Epidermal melanocyte (primary cell): ENCODE measurements at regions not wholly inside any gene's neighbourhood (a gene's known extent, or its start where the extent isn't known, plus 50 kb on each side); places are given as distances from the start of the nearest gene placed in this dataset.

Source experiments
- DNase-seq: peaks from one replicate; pipeline ENCODE4 v3.0.0; 2011; ENCODE audit warnings: low spot score; ENCODE audit not compliant: insufficient read length

DNA sequence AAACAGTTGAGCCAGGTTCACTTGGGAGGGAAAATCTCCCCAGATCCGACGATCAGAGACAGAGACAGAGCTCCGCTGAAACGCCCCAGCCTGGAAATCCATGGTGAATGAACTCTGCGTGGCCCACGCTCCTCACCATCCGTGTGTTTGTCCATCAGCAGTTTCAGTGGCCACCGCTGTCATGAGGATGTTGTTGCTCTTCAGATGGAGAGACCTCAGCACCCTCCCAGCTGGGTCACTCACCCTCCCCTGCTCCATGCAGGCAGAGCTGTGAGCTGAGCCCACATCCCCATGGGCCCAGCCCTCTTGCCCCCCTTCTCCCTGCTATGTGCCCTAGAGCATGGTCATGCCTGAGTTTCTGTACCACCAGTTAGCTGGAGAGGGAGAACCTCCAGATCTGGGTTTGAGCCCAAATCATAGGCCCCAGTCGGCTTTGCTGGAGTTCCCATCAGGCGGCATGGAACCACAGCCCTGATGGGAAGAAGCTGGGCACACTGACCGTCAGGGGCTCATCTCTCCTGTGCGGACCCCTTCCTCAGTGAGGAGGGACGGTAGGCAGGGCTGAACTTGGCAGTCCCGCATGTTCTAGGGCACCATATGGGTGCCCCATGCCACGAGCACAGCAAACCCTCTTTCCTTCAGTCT lies 154.4 kb upstream of the COL5A1 start:
- DNase-seq, result no peak

GRCh38 chr9:134488331-134489280 lies 153.0 kb upstream of the COL5A1 start:
- DNase-seq, result peak; percentile 29

DNA sequence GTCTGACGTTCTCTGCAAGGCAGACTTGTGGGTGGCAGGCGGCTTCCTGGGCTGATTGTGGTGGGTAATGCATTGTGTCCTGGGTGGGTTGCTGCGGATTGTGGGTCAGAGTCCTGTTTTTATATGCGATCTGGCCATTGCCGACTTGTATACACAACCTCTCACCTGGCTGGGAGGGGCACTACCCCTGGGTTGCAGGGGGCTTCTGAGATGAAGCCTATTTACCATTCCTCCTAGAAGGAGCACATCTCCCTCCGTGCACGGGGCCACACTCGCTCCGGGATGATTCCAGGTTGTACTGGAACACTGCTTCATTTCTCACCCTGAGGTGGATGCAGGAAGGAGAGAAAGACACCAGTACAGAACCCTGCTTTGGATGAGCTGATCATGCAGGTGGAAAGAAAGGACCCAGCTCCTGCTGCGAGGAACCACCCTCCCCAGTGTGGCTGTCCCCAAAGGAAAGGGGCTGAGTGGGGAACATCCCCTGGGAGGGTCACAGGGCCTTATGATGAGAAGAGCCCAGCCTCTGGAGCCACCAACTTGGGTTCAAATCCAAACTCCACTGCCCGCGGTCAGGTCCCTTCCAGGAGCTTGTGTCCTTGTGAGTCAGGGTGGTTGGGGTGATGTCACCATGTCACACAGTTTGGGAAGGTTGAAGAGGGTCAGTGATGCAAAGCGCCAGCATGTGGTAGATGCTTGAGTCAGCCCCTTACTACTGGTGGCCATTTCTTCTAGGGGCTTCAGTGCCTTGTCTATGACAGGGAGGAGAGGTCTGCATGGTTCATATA lies 151.8 kb upstream of the COL5A1 start:
- no peak for DNase-seq

DNA sequence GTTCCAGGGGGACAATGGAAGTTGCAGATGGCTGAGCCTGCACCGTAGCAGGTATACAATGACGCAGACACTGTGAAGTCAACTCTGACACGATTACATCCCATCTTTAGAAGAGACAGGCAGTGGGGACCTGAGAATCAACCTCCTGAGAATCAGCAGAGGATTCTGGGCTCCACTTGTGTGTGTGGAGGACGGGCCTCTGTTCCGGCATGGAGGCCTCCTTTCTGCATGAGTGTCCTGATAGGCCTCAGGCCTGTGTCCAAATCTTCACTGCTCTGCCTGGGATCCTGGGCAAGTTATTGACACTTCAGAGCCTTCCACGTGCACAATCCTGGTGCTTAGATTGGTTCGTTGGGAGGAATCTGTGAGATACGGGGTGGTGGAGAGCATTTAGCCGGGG lies 151.2 kb upstream of the COL5A1 start:
- DNase-seq, result no peak

GRCh38 chr9:134491196-134491835 lies 150.3 kb upstream of the COL5A1 start:
- DNase-seq, result no peak

DNA sequence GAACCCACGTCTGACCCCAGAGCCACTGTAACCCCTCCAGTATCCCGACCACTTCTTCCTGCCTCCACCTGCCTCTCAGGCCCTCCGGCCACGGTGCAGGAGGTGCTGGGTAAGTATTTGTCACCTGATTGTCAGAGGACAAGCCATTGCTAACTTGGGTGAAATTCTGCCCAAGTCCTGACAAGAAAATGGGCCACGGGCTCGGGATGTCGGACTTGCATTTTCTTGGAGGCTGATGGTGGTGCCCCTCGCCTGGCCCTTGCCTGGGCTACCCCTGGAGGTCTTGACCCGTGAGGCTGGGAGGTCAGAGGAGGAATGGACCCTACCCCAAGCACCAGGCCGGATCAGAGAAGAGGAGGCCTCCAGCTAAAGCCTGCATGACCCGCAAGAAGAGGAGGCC lies 149.7 kb upstream of the COL5A1 start:
- DNase-seq, result no peak

DNA sequence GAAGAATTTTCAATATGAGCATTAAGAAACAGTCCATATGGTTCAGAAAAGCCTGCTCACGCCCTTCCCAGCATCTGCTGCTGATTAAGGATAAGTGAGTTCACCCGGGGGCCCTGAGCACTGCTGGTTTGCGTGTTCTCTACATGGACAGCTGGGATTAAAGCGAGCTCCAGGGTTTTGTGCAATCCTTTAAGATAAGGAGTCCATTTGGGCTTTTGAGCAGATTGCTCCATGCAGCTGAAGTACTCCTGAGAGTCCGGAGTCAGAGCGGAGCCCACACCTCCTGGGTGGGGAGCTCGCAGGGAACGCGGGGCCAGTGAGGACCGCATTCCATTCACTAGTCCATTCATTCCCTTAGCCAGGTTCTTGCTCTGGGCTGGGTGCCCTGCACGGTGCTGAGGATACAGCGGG lies 149.3 kb upstream of the COL5A1 start:
- peak; percentile 93 for DNase-seq

DNA sequence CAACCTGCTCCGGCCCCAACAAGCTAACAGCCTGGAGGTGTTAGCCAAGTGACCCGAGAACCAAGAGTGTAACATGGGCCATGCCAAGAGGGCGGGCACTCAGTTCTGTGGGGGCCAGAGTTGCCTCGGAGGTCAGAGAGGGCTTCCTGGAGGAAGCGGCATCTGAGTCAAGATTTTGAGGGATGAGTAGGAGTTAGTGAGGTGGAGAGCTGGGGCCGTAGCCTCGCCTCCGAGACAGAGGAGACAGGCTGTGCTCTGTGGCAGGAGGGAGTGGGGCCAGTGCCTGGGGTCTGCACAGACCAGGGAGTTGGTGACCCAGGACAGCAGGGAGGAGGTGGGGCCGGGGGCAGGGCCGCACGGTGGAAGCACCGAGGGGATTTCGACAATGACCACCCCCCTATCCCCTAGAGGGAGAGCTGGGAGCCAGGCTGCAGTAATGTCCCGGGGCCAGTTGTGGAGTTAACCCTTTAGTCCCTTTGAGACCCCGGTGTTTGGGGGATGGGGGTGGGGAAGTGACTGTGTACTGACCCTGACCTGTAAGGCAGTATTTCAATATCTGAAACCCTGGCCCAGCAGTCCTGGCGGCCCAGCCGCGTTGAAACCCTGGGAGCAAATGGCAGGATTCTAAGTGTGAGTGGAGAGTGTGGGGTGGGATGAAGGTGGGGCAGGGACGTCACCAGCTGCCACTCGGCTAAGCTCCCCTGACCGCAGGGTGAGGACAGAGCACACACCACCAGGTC lies 148.7 kb upstream of the COL5A1 start:
- no peak for DNase-seq

- DNase-seq, result no peak
Measured at GRCh38 chr9:134493461-134494272, 147.9 kb upstream of the COL5A1 start.

DNA sequence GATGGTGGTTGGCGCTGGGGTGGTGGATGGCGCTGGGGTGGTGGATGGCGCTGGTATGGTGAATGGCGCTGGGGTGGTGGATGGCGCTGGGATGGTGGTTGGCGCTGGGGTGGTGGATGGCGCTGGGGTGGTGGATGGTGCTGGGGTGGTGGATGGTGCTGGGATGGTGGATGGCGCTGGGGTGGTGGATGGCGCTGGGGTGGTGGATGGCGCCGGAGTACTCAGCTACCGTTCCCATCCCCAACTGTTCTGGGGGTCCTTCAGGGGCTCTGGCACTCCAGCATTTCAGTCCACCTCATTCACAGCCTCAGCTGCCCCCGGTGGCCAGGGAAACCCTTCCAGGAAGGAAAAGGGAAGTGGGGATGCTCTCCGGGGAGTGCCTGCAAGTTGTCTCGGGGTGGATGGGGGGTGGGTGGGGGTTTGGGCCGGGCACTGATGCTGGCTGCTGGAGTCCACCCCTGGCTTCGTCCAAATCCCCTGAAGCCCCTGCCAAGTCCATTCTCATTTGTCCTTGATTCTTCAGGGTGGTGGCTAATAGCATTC lies 147.3 kb upstream of the COL5A1 start:
- no peak for DNase-seq

DNA sequence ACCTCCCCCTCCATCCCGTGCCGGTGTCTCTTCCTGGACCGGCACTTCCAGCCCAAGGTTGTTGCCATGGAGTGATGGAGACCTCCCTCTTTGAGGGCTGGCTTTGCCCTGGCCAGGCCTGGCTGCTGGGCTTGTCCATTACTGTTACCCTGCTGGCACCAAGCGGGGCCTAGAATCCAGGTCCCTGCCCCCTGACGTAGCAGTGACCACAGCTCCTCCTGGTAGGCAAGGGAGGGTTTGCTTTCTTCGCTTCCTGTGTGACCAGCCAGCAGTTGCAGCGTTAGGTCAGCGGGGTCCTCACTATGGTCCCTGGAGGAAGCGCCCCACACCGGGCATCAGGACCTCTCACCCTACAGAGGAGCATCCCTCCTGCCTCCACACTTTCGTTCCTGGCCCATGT lies 146.7 kb upstream of the COL5A1 start:
- DNase-seq, result no peak

DNA sequence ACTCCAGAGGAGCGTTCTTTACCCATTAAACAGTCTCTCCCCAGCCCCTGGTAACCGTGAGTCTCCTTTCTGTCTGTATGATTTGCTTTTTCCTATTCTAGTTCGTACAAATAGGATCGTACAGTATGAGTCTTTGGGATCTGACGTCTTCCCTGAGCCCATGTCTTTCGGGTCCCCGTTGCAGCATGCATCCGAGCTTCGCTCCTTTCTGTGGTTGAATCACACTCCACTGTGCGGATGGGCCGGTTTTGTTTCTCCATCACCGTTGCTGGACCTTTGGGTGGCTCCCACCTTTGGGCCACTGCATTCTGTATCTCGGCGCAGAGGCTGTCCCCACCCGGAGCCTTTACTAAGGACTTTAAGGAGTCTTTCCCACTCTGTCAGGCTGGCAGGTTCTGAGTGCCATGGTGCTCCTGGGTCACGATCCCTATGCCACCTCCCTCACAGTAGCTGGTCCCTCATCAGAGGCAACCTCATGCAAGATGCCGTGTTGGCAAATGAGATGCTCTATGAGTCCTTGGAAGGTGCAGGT lies 145.7 kb upstream of the COL5A1 start:
- no peak for DNase-seq

- DNase-seq, result peak; percentile 72
Measured at GRCh38 chr9:134496413-134497282, 145.0 kb upstream of the COL5A1 start.

- no peak for DNase-seq
Measured at GRCh38 chr9:134497283-134497860, 144.2 kb upstream of the COL5A1 start.

GRCh38 chr9:134498814-134499166 lies 142.8 kb upstream of the COL5A1 start:
- DNase-seq, result no peak

GRCh38 chr9:134500931-134501760 lies 140.5 kb upstream of the COL5A1 start:
- DNase-seq, result no peak

DNA sequence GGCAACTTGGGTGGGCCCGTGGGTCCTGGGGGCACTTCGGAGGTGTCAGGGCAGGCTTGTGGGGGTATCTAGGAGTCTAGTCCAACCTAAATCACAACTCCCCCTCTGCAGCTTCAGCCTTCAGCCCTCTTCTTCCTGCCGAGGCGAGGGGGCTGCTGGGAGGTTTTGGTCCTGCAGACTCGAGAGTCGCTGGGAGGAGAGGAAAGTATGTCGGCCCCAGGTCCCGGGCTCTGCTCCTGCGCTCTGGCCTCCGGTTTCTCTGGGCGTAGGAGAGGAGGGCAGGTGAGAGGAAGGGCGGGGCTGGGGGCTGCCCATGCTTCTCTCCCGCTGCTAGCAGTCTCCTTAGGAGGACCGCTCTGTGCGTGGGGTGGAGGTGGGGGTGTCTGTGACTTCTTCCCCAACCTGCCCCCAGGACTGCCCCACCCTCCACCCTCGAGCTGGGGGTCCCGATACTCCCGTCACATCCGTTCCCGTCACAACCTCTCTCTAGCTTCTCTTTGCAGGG lies 139.8 kb upstream of the COL5A1 start:
- DNase-seq, result no peak
